ENCODE measurements at regions not wholly inside any gene's neighbourhood (a gene's known extent, or its start where the extent isn't known, plus 50 kb on each side); places are given as distances from the start of the nearest gene placed in this dataset.

DNA sequence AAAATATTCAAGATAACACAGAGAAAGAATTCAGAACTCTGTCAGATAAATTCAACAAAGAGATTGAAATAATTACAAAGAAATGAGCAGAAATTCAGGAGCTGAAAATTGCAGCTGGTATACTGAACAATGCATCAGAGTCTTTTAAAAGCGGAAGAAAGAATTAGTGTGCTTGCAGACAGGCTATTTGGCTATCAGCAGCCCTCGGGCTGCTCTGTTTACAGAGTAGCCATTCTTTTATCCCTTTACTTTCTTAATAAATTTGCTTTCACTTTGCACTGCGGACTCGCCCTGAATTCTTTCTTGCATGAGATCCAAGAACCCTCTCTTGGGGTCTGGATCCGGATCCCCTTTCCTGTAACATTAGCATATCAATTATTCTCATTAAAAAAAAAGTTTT lies 1040.0 kb downstream of the SORCS3 start:
- Histone ChIP-seq H3K9me3 (ENCODE audit: control insufficient read depth, low read length) (peaks cover 7% of the 10 kb centered on the region), H3K4me3 (ENCODE audit: low read length) (no peak overlapping the region), H3K27me3 (replicated peaks; ENCODE audit: control insufficient read depth, insufficient read depth, low read length) (no peaks in the 10 kb centered on the region), H3K36me3 (ENCODE audit: control insufficient read depth, insufficient read depth, low read length, severe bottlenecking) (no peaks in the 10 kb centered on the region), H3K4me1 (ENCODE audit: control insufficient read depth, insufficient read depth, low read length) (no peaks in the 10 kb centered on the region), H3K9ac (ENCODE audit: low read length) (no peak overlapping the region)
- peak; percentile 0 for DNase-seq (ENCODE audit: low read depth)

DNA sequence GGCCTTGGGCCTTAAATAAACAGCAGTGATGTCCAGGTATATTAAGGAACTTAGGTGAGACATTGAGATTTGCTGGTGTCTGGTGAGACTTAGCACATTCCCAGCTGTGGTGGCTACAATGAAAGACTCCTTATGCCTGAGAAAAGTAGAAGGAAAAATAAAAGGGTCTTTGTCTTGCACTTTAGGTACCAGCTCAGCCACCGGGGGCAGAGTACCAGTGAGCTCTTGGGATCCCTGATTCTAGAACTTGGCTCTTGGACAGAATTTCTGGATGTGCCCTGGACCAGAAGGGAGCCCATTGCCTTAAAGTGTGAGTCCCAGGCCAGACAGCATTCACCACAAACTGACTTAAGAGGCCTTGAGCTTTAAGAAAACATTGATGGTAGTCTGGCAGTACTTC lies 1038.7 kb downstream of the SORCS3 start:
- H3K9ac ChIP-seq (ENCODE audit: low read length), result no peak overlapping the region
- DNase-seq (ENCODE audit: low read depth), result no peak
- H3K27me3 ChIP-seq (replicated peaks; ENCODE audit: control insufficient read depth, insufficient read depth, low read length), result no peaks in the 10 kb centered on the region
- H3K4me3 ChIP-seq (ENCODE audit: low read length), result no peak overlapping the region
- no peaks in the 10 kb centered on the region for H3K36me3 ChIP-seq (ENCODE audit: control insufficient read depth, insufficient read depth, low read length, severe bottlenecking)
- no peaks in the 10 kb centered on the region for H3K4me1 ChIP-seq (ENCODE audit: control insufficient read depth, insufficient read depth, low read length)
- H3K9me3 ChIP-seq (ENCODE audit: control insufficient read depth, low read length), result peaks cover 7% of the 10 kb centered on the region

DNA sequence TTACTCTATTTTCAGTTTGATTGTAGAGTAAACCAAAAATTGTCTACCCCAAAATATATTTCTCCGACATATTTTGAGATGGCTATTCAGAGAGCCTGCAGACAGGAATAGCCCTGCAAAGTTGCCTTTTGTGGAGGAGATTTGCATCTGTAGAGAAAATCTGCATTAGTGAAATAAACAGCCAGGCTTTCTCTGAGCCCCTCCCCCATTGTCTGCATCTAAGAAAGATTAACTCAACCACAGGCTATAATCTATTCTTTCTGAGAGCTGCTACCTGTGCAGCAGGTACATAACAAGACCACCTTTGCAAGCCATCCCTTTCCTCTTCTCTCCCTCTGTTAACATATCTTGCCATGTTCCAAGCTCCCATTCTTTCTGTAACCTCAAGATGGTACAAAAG lies 1034.2 kb downstream of the SORCS3 start:
- Histone ChIP-seq H3K9ac (ENCODE audit: low read length) (no peak overlapping the region), H3K27me3 (replicated peaks; ENCODE audit: control insufficient read depth, insufficient read depth, low read length) (no peaks in the 10 kb centered on the region), H3K4me1 (ENCODE audit: control insufficient read depth, insufficient read depth, low read length) (no peaks in the 10 kb centered on the region), H3K9me3 (ENCODE audit: control insufficient read depth, low read length) (peaks cover 9% of the 10 kb centered on the region), H3K36me3 (ENCODE audit: control insufficient read depth, insufficient read depth, low read length, severe bottlenecking) (no peaks in the 10 kb centered on the region), H3K4me3 (ENCODE audit: low read length) (no peak overlapping the region)
- DNase-seq (ENCODE audit: low read depth), result no peak

DNA sequence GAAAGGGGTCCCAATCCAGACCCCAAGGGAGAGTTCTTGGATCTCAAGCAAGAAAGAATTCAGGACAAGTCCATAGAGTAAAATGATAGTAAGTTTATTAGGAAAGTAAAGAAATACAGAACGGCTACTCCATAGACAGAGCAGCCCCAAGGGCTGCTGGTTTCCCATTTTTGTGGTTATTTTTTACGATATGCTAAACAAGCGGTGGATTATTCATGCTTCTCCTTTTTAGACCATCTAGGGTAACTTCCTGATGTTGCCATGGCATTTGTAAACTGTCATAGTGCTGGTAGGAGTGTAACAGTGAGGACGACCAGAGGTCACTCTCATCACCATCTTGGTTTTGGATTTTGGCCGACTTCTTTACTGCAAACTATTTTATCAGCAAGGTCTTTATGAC lies 1033.4 kb downstream of the SORCS3 start:
- DNase-seq (ENCODE audit: low read depth), result no peak
- Histone ChIP-seq H3K9me3 (ENCODE audit: control insufficient read depth, low read length) (peaks cover 9% of the 10 kb centered on the region), H3K36me3 (ENCODE audit: control insufficient read depth, insufficient read depth, low read length, severe bottlenecking) (no peaks in the 10 kb centered on the region)

DNA sequence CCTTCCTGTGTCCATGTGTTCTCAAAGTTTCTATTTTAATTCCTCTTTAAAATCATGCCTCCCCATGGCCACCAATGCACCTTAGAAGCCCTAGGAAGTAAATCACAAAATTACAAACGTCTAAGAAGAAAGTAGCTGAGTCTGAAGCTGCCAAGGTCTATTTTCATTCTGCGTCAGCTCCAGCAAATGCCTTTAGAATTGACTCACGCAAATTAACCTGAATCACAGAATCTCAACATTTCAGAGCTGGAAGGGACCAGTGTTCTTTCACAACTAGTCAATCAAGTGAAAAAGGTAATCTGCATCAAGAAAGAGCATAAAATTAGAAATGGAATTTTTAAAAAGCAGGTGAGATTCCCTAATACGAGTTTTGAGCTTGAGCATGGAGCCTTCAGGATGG lies 1017.6 kb downstream of the SORCS3 start:
- no peaks in the 10 kb centered on the region for H3K36me3 ChIP-seq (ENCODE audit: control insufficient read depth, insufficient read depth, low read length, severe bottlenecking)
- no peaks in the 10 kb centered on the region for H3K27me3 ChIP-seq (replicated peaks; ENCODE audit: control insufficient read depth, insufficient read depth, low read length)
- DNase-seq (ENCODE audit: low read depth), result no peak
- no peak overlapping the region for H3K4me3 ChIP-seq (ENCODE audit: low read length)
- no peak overlapping the region for H3K9ac ChIP-seq (ENCODE audit: low read length)
- H3K9me3 ChIP-seq (ENCODE audit: control insufficient read depth, low read length), result no peaks in the 10 kb centered on the region
- H3K4me1 ChIP-seq (ENCODE audit: control insufficient read depth, insufficient read depth, low read length), result no peaks in the 10 kb centered on the region

More for the DNA sequence above, 1033.4 kb downstream of the SORCS3 start:
- no peaks in the 10 kb centered on the region for H3K4me1 ChIP-seq (ENCODE audit: control insufficient read depth, insufficient read depth, low read length)
- no peaks in the 10 kb centered on the region for H3K27me3 ChIP-seq (replicated peaks; ENCODE audit: control insufficient read depth, insufficient read depth, low read length)
- no peak overlapping the region for H3K4me3 ChIP-seq (ENCODE audit: low read length)
- H3K9ac ChIP-seq (ENCODE audit: low read length), result no peak overlapping the region

DNA sequence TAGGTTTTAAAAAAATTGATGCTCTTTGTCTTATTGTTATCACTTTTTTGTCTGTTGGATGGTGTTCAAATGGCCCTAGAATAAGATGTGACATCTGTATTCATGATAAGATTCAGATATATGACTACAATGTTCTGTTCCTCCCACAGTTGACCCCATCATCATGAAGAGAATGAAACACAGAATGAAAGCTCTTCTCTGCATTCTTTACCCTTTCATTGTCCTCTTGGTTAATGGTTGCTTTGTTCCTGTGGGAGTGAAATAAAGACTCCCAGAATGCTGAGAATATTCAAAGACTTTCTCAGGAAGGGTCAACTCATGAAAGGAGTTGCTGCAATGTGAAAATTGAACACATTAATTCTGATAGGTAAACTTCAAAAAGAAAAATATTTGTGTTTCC lies 1015.8 kb downstream of the SORCS3 start:
- Histone ChIP-seq H3K4me3 (ENCODE audit: low read length) (no peak overlapping the region), H3K9me3 (ENCODE audit: control insufficient read depth, low read length) (no peaks in the 10 kb centered on the region), H3K4me1 (ENCODE audit: control insufficient read depth, insufficient read depth, low read length) (no peaks in the 10 kb centered on the region), H3K9ac (ENCODE audit: low read length) (no peak overlapping the region), H3K27me3 (replicated peaks; ENCODE audit: control insufficient read depth, insufficient read depth, low read length) (no peaks in the 10 kb centered on the region), H3K36me3 (ENCODE audit: control insufficient read depth, insufficient read depth, low read length, severe bottlenecking) (no peaks in the 10 kb centered on the region)
- DNase-seq (ENCODE audit: low read depth), result no peak

DNA sequence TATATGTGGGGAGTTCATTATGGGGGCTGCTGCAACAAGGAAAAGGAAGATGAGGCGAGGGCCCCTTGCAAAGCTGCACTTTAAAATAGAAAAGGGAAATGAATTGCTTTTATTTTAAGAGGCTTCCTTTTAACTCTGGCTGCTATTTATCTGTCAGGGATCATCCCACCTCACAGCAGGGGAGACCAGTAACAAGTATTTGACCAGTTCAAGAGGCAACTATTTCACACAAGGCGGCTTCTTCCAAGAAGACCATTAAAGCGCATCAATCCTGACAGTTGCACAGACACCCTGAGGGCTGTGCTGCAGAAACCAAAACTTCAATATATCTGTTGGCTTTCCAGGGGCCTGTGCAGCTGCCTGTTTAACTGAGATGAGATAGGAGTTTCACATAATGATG lies 1009.2 kb downstream of the SORCS3 start:
- DNase-seq (ENCODE audit: low read depth), result no peak
- H3K9ac ChIP-seq (ENCODE audit: low read length), result no peak overlapping the region
- H3K27me3 ChIP-seq (replicated peaks; ENCODE audit: control insufficient read depth, insufficient read depth, low read length), result no peaks in the 10 kb centered on the region
- H3K4me1 ChIP-seq (ENCODE audit: control insufficient read depth, insufficient read depth, low read length), result no peaks in the 10 kb centered on the region
- H3K9me3 ChIP-seq (ENCODE audit: control insufficient read depth, low read length), result no peaks in the 10 kb centered on the region
- H3K36me3 ChIP-seq (ENCODE audit: control insufficient read depth, insufficient read depth, low read length, severe bottlenecking), result no peaks in the 10 kb centered on the region
- no peak overlapping the region for H3K4me3 ChIP-seq (ENCODE audit: low read length)

DNA sequence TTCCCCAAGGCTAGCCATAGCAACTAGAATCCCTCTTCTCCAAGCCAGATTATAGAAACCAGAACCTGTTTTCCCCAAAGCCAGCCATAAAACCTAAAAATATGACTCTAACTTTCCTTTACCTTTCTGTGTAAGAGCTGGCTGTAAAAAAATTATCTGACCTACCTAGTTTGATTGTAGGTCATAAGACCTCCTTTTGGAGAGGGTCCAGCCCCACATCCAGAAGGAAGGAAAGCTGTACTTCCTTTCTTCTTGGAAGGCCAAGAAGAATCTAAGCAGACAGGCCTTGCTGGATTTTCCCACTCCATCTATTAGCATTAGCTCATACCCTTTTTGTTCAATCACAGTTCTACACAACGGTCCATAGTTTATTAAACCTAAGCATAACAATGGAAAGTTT lies 1006.3 kb downstream of the SORCS3 start:
- H3K4me3 ChIP-seq (ENCODE audit: low read length), result no peak overlapping the region
- no peak for DNase-seq (ENCODE audit: low read depth)

DNA sequence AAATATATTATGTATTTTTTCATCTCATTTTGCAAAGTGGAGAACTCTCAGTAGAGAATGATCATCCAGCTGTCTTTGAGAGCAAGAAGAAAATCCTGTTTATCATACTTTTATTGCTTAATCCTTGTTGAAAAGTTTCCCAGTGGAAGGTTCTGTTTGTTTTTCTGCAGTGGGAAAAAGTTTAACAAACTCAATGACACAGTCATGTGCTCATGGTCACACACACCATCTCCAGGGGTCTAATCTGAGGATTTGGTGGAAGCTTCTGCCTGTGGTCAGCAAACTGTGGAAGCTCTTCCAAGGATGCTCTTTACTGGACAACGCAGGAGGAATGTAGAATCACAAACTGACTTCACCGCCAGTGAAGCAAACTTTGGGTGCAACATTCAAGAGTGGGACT lies 1003.9 kb downstream of the SORCS3 start:
- H3K4me3 ChIP-seq (ENCODE audit: low read length), result no peak overlapping the region
- no peak for DNase-seq (ENCODE audit: low read depth)
- no peaks in the 10 kb centered on the region for H3K4me1 ChIP-seq (ENCODE audit: control insufficient read depth, insufficient read depth, low read length)
- H3K27me3 ChIP-seq (replicated peaks; ENCODE audit: control insufficient read depth, insufficient read depth, low read length), result no peaks in the 10 kb centered on the region
- no peaks in the 10 kb centered on the region for H3K9me3 ChIP-seq (ENCODE audit: control insufficient read depth, low read length)
- no peak overlapping the region for H3K9ac ChIP-seq (ENCODE audit: low read length)
- no peaks in the 10 kb centered on the region for H3K36me3 ChIP-seq (ENCODE audit: control insufficient read depth, insufficient read depth, low read length, severe bottlenecking)

More for the DNA sequence above, 1006.3 kb downstream of the SORCS3 start:
- no peaks in the 10 kb centered on the region for H3K36me3 ChIP-seq (ENCODE audit: control insufficient read depth, insufficient read depth, low read length, severe bottlenecking)
- H3K9me3 ChIP-seq (ENCODE audit: control insufficient read depth, low read length), result no peaks in the 10 kb centered on the region
- no peaks in the 10 kb centered on the region for H3K4me1 ChIP-seq (ENCODE audit: control insufficient read depth, insufficient read depth, low read length)
- H3K27me3 ChIP-seq (replicated peaks; ENCODE audit: control insufficient read depth, insufficient read depth, low read length), result no peaks in the 10 kb centered on the region
- H3K9ac ChIP-seq (ENCODE audit: low read length), result no peak overlapping the region

DNA sequence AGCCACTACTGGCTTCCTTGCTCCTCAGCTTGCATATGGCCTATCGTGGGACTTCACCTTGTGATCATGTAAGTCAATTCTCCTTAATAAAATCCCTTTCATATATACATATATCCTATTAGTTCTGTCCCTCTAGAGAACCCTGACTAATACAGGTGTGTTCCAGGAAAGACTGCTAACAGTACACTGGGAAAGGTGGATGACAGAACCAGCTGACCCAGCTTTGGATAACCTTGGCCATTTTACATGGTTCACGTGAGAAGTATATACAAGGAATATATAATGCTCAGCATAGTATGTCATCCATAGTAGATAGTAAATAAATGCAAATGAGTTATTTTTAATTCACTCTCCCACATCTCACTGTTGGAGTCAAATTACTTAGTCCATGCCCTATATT lies 1003.5 kb downstream of the SORCS3 start:
- H3K9ac ChIP-seq (ENCODE audit: low read length), result no peak overlapping the region
- H3K4me1 ChIP-seq (ENCODE audit: control insufficient read depth, insufficient read depth, low read length), result no peaks in the 10 kb centered on the region
- no peak for DNase-seq (ENCODE audit: low read depth)
- no peak overlapping the region for H3K4me3 ChIP-seq (ENCODE audit: low read length)
- H3K9me3 ChIP-seq (ENCODE audit: control insufficient read depth, low read length), result no peaks in the 10 kb centered on the region
- H3K36me3 ChIP-seq (ENCODE audit: control insufficient read depth, insufficient read depth, low read length, severe bottlenecking), result no peaks in the 10 kb centered on the region
- H3K27me3 ChIP-seq (replicated peaks; ENCODE audit: control insufficient read depth, insufficient read depth, low read length), result no peaks in the 10 kb centered on the region

DNA sequence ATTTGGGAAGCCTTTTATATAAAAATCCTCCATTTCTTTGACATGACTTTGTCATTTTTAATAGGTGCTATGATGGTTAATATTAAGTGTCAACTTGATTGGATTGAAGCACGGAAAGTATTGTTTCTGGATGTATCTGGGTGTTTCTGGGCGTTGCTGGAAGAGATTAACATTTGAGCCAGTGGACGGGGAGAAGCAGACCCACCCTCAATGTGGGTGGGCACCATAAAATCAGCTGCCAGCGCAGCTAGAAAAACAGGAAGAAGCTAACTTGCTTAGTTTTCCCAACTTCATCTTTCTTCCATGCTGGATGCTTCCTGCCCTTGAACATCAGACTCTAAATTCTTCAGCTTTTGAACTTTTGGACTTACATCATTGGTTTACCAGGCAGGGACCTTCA lies 1003.0 kb downstream of the SORCS3 start:
- Histone ChIP-seq H3K9ac (ENCODE audit: low read length) (no peak overlapping the region), H3K36me3 (ENCODE audit: control insufficient read depth, insufficient read depth, low read length, severe bottlenecking) (no peaks in the 10 kb centered on the region), H3K27me3 (replicated peaks; ENCODE audit: control insufficient read depth, insufficient read depth, low read length) (no peaks in the 10 kb centered on the region), H3K9me3 (ENCODE audit: control insufficient read depth, low read length) (no peaks in the 10 kb centered on the region), H3K4me1 (ENCODE audit: control insufficient read depth, insufficient read depth, low read length) (no peaks in the 10 kb centered on the region), H3K4me3 (ENCODE audit: low read length) (no peak overlapping the region)
- DNase-seq (ENCODE audit: low read depth), result no peak

DNA sequence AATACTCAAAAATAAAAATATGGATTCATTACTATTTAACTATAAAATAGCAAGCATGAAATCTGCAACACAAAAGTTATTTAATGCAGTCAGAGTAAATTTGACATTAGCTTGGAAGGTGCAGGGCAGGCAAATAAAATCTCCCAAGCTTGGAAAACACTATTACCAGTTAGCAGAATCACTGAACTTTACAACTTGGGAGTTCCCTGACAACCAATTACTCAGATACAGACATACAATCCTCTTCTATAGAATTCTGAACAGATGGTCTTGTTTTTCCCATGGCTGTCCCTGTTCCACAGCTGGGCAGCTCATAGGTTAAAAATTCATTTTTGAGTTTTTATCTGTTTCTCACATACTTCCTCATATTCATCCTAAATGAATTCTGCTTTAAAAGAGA lies 1002.6 kb downstream of the SORCS3 start:
- Histone ChIP-seq H3K36me3 (ENCODE audit: control insufficient read depth, insufficient read depth, low read length, severe bottlenecking) (no peaks in the 10 kb centered on the region), H3K9me3 (ENCODE audit: control insufficient read depth, low read length) (no peaks in the 10 kb centered on the region), H3K4me3 (ENCODE audit: low read length) (no peak overlapping the region), H3K27me3 (replicated peaks; ENCODE audit: control insufficient read depth, insufficient read depth, low read length) (no peaks in the 10 kb centered on the region), H3K4me1 (ENCODE audit: control insufficient read depth, insufficient read depth, low read length) (no peaks in the 10 kb centered on the region), H3K9ac (ENCODE audit: low read length) (no peak overlapping the region)
- DNase-seq (ENCODE audit: low read depth), result no peak

All from adipocyte (in vitro differentiated cells).